ENCODE measurements at regions not wholly inside any gene's neighbourhood (a gene's known extent, or its start where the extent isn't known, plus 50 kb on each side); places are given as distances from the start of the nearest gene placed in this dataset.
"Not testable (repeated sequence)": the region's sequence is repeated elsewhere in the genome, so short reads cannot be mapped to it uniquely, and the experiment has no call there.

DNA sequence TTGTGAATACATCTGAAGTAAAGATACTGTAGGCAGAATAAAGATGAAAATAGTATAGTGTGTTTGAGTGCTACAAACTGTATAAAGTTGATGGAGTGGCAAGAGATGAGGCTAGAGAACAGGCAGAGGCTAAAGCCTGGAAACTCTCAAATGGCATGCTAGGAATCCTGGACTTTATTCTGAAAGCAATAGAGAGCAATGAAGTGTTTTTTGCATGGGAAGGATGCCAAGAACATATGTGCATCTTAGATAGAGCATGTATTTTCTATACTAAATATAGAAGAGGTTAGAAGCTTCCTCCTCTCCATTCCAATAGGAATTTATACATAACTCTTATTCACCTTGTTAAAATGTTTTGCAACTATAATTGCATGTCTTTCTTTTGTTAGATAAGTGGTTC is 86.3 kb upstream of the TMTC2 start:
- no peak overlapping the region for H3K27ac Mint-ChIP-seq
- no peak for DNase-seq
- H3K36me3 Mint-ChIP-seq: no peaks in the 10 kb centered on the region
- ChIA-PET CTCF (ENCODE audit: partially characterized antibody) (no interaction called here), POLR2A (ENCODE audit: partially characterized antibody) (no interaction called here)
- H3K9me3 Mint-ChIP-seq: peaks cover 0 to 5% (median under 1%) of the 10 kb centered on the region in 8 donors
- H3K4me3 Mint-ChIP-seq: no peak overlapping the region
- no peak overlapping the region for H3K27ac ChIP-seq (ENCODE audit: low read depth, low read length)
- no peaks in the 10 kb centered on the region for H3K4me1 ChIP-seq (ENCODE audit: insufficient read depth, low read length)
- no peaks in the 10 kb centered on the region for H3K4me1 Mint-ChIP-seq
- H3K9me3 ChIP-seq (ENCODE audit: control insufficient read depth in 1 of 2, low read length in 2 of 2): no peaks in the 10 kb centered on the region
- no peaks in the 10 kb centered on the region for H3K36me3 ChIP-seq (ENCODE audit: insufficient read depth, low read length)
- H3K4me3 ChIP-seq (ENCODE audit: low read length in 2 of 2): no peak overlapping the region
- no peaks in the 10 kb centered on the region for H3K27me3 ChIP-seq (ENCODE audit: insufficient read depth, low read length)
- intact Hi-C loops (cut with micrococcal nuclease): no loop called here
- H3K27me3 Mint-ChIP-seq: no peaks in the 10 kb centered on the region

DNA sequence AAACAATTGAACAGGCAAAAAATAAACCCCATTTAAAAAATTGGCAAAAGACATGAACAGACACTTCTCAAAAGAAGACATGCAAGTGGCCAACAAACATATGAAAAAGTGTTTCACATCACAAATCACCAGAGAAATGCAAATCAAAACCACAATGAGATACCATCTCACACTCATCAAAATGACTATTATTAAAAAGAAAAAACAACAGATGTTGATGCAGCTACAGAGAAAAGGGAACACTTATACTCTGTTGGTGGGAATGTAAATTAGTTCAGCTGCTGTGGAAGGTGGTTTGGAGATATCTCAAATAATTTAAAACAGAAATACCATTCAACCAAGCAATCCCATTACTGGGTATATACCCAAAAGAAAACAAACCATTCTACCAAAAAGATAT is 83.1 kb upstream of the TMTC2 start:
- H3K36me3 Mint-ChIP-seq; H3K36me3 ChIP-seq (ENCODE audit: insufficient read depth, low read length); H3K9me3 ChIP-seq (ENCODE audit: control insufficient read depth in 1 of 2, low read length in 2 of 2); H3K4me3 Mint-ChIP-seq; H3K4me3 ChIP-seq (ENCODE audit: low read length in 2 of 2); H3K27ac ChIP-seq (ENCODE audit: low read depth, low read length); H3K27me3 Mint-ChIP-seq; H3K4me1 ChIP-seq (ENCODE audit: insufficient read depth, low read length); H3K27ac Mint-ChIP-seq; H3K27me3 ChIP-seq (ENCODE audit: insufficient read depth, low read length); intact Hi-C loops (cut with micrococcal nuclease); H3K4me1 Mint-ChIP-seq; H3K9me3 Mint-ChIP-seq; DNase-seq; CTCF ChIA-PET (ENCODE audit: partially characterized antibody); POLR2A ChIA-PET (ENCODE audit: partially characterized antibody): not testable (repeated sequence)

DNA sequence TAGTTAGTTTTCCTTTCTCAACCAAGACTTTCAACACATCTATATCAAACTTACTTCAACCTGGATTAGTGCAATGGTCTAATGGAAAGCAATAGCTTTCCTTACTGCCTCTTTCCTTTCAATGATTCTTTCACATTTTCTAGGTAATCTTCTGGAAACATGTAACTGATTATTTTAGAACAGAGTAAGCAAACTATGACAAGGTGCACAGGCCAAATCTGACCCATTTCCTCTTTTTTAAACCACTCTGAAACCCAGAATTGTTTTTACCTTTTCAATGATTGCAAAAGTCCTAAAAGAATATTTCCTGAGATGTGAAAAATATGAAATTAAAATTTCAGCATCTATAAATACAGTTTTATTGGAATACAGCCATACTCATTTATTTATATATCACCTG is 81.6 kb upstream of the TMTC2 start:
- ChIA-PET POLR2A (ENCODE audit: partially characterized antibody) (no interaction called here), CTCF (ENCODE audit: partially characterized antibody) (no interaction called here)
- Mint-ChIP-seq H3K4me3 (no peak overlapping the region), H3K9me3 (peaks cover 0 to 7% (median 2%) of the 10 kb centered on the region in 8 donors), H3K36me3 (no peaks in the 10 kb centered on the region), H3K27me3 (peaks cover 0 to 1% of the 10 kb centered on the region in 2 donors), H3K27ac (no peak overlapping the region), H3K4me1 (no peaks in the 10 kb centered on the region)
- DNase-seq: no peak
- Histone ChIP-seq H3K4me1 (ENCODE audit: insufficient read depth, low read length) (no peaks in the 10 kb centered on the region), H3K36me3 (ENCODE audit: insufficient read depth, low read length) (no peaks in the 10 kb centered on the region), H3K27me3 (ENCODE audit: insufficient read depth, low read length) (no peaks in the 10 kb centered on the region), H3K27ac (ENCODE audit: low read depth, low read length) (no peak overlapping the region), H3K4me3 (ENCODE audit: low read length in 2 of 2) (no peak overlapping the region), H3K9me3 (ENCODE audit: control insufficient read depth in 1 of 2, low read length in 2 of 2) (no peaks in the 10 kb centered on the region)
- intact Hi-C loops (cut with micrococcal nuclease): no loop called here

DNA sequence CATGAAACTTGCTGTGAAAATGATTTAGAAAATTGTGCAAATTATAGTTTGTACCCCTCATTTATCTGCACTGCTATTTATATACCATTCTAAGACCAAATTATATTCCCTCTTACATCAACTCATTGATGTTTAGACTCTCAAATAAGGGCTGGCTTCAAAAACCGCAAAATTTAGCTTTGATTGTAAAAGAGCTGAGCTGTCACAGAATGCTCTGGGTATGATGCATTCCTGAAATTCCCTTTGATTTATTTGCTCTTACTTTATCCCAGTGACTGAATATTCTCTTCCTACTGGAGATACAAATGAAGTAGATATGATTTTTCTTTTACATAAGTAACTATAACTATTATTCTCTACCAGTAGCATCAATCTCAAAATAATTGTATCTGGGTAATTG is 78.0 kb upstream of the TMTC2 start:
- Histone ChIP-seq H3K36me3 (ENCODE audit: insufficient read depth, low read length) (no peaks in the 10 kb centered on the region), H3K4me1 (ENCODE audit: insufficient read depth, low read length) (no peaks in the 10 kb centered on the region), H3K27ac (ENCODE audit: low read depth, low read length) (no peak overlapping the region), H3K4me3 (ENCODE audit: low read length in 2 of 2) (no peak overlapping the region), H3K9me3 (ENCODE audit: control insufficient read depth in 1 of 2, low read length in 2 of 2) (no peaks in the 10 kb centered on the region), H3K27me3 (ENCODE audit: insufficient read depth, low read length) (no peaks in the 10 kb centered on the region)
- POLR2A ChIA-PET (ENCODE audit: partially characterized antibody): no interaction called here
- intact Hi-C loops (cut with micrococcal nuclease): no loop called here
- H3K27ac Mint-ChIP-seq: no peak overlapping the region
- no peak overlapping the region for H3K4me3 Mint-ChIP-seq
- no peaks in the 10 kb centered on the region for H3K4me1 Mint-ChIP-seq
- H3K27me3 Mint-ChIP-seq: peaks cover 0 to 1% of the 10 kb centered on the region in 2 donors
- no peak for DNase-seq
- CTCF ChIA-PET (ENCODE audit: partially characterized antibody): no interaction called here
- H3K36me3 Mint-ChIP-seq: no peaks in the 10 kb centered on the region
- peaks cover 0 to 6% (median 0%) of the 10 kb centered on the region in 8 donors for H3K9me3 Mint-ChIP-seq

DNA sequence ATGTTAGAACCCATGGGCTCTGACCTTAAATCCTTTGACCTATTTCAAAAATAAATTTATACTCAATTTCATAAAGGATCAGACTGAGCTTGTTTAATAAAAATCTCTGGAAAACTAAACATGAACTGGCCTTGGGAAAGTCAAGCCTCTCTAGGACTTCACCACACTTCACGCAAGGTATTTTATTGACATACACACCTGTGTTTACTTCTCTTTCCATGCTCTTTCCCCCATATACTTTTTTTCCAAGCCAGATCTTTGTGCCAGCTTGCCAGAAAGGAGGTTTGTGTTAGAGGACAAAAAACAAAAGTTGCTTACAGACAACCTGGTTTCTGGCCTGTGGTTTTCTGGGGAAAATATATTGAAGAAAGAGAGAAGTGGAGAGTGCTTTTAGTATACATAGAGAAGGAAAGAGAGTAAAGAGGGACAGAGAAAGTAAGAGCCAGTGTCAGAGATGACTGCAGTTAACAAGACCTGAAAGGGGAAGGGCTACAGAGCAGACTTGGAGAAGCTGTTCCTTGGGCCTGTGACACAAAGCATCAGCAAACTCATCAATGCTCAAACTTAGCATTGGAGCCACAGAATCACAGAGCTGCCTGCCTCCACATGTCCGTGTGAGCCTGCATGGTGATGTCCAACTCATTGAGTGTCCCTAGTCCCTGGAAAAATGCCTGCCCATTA is 77.3 kb upstream of the TMTC2 start:
- H3K4me3 Mint-ChIP-seq: no peak overlapping the region
- POLR2A ChIA-PET (ENCODE audit: partially characterized antibody): no interaction called here
- H3K27ac Mint-ChIP-seq: no peak overlapping the region
- H3K36me3 ChIP-seq (ENCODE audit: insufficient read depth, low read length): no peaks in the 10 kb centered on the region
- CTCF ChIA-PET (ENCODE audit: partially characterized antibody): no interaction called here
- H3K36me3 Mint-ChIP-seq: no peaks in the 10 kb centered on the region
- H3K4me1 Mint-ChIP-seq: no peaks in the 10 kb centered on the region
- H3K9me3 ChIP-seq (ENCODE audit: control insufficient read depth in 1 of 2, low read length in 2 of 2): no peaks in the 10 kb centered on the region
- peaks cover 0 to 1% of the 10 kb centered on the region in 2 donors for H3K27me3 Mint-ChIP-seq
- peaks cover 0 to 6% (median 0%) of the 10 kb centered on the region in 8 donors for H3K9me3 Mint-ChIP-seq
- no peak overlapping the region for H3K27ac ChIP-seq (ENCODE audit: low read depth, low read length)
- H3K27me3 ChIP-seq (ENCODE audit: insufficient read depth, low read length): no peaks in the 10 kb centered on the region
- H3K4me1 ChIP-seq (ENCODE audit: insufficient read depth, low read length): no peaks in the 10 kb centered on the region
- intact Hi-C loops (cut with micrococcal nuclease): no loop called here
- H3K4me3 ChIP-seq (ENCODE audit: low read length in 2 of 2): no peak overlapping the region
- DNase-seq: no peak

DNA sequence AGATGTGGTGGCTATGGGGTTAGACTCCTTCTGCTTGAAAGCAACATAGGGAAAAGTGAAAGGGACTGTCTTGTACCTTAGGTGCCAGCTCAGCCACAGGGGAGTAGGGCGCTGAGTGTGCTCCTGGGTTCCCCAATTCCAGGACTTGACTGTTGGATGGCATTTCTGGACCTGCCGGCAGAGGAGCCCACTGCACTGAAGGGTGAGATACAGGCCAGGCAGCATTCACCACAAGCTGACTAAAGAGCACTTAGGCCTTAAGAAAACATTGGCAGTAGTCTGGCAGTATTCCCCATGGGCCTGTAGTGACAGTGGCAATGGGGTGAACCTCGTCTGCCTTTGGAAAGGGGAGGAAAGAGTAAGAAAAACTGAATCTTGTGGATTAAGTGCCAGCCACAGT is 67.1 kb upstream of the TMTC2 start:
- peaks cover 0 to 6% (median 0%) of the 10 kb centered on the region in 8 donors for H3K9me3 Mint-ChIP-seq
- no peaks in the 10 kb centered on the region for H3K36me3 Mint-ChIP-seq
- ChIA-PET CTCF (ENCODE audit: partially characterized antibody) (no interaction called here), POLR2A (ENCODE audit: partially characterized antibody) (no interaction called here)
- peaks cover 0 to 6% of the 10 kb centered on the region in 2 donors for H3K27me3 Mint-ChIP-seq
- no peaks in the 10 kb centered on the region for H3K4me1 ChIP-seq (ENCODE audit: insufficient read depth, low read length)
- H3K27ac ChIP-seq (ENCODE audit: low read depth, low read length): no peak overlapping the region
- no peaks in the 10 kb centered on the region for H3K4me1 Mint-ChIP-seq
- intact Hi-C loops (cut with micrococcal nuclease): no loop called here
- no peak overlapping the region for H3K27ac Mint-ChIP-seq
- no peaks in the 10 kb centered on the region for H3K27me3 ChIP-seq (ENCODE audit: insufficient read depth, low read length)
- H3K4me3 ChIP-seq (ENCODE audit: low read length in 2 of 2): no peak overlapping the region
- no peaks in the 10 kb centered on the region for H3K9me3 ChIP-seq (ENCODE audit: control insufficient read depth in 1 of 2, low read length in 2 of 2)
- no peaks in the 10 kb centered on the region for H3K36me3 ChIP-seq (ENCODE audit: insufficient read depth, low read length)
- no peak for DNase-seq
- no peak overlapping the region for H3K4me3 Mint-ChIP-seq

DNA sequence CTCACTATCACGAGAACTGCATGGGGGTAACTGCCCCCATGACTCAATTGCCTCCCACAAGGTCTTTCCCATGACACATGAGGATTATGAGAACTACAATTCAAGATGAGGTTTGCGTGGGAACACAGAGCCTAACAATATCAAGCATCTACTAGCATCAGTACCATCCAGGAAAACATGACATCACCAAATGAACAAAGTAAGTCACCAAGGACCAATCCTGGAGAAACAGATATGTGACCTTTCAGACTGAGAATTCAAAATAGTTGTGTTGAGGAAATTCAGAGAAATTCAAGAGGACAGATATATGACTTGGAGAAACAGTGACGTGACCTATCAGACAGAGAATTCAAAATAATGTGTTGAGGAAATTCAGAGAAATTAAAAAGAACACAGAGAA is 65.8 kb upstream of the TMTC2 start:
- H3K9me3 Mint-ChIP-seq: peaks cover 0 to 2% (median 0%) of the 10 kb centered on the region in 8 donors
- no peaks in the 10 kb centered on the region for H3K36me3 Mint-ChIP-seq
- no peaks in the 10 kb centered on the region for H3K4me1 Mint-ChIP-seq
- H3K9me3 ChIP-seq (ENCODE audit: control insufficient read depth in 1 of 2, low read length in 2 of 2): no peaks in the 10 kb centered on the region
- H3K27ac Mint-ChIP-seq: no peak overlapping the region
- DNase-seq: no peak
- CTCF ChIA-PET (ENCODE audit: partially characterized antibody): no interaction called here
- H3K4me3 Mint-ChIP-seq: no peak overlapping the region
- POLR2A ChIA-PET (ENCODE audit: partially characterized antibody): no interaction called here
- no peaks in the 10 kb centered on the region for H3K4me1 ChIP-seq (ENCODE audit: insufficient read depth, low read length)
- H3K27ac ChIP-seq (ENCODE audit: low read depth, low read length): no peak overlapping the region
- H3K27me3 ChIP-seq (ENCODE audit: insufficient read depth, low read length): no peaks in the 10 kb centered on the region
- peaks cover 0 to 3% of the 10 kb centered on the region in 2 donors for H3K27me3 Mint-ChIP-seq
- intact Hi-C loops (cut with micrococcal nuclease): no loop called here
- H3K36me3 ChIP-seq (ENCODE audit: insufficient read depth, low read length): no peaks in the 10 kb centered on the region
- no peak overlapping the region for H3K4me3 ChIP-seq (ENCODE audit: low read length in 2 of 2)

DNA sequence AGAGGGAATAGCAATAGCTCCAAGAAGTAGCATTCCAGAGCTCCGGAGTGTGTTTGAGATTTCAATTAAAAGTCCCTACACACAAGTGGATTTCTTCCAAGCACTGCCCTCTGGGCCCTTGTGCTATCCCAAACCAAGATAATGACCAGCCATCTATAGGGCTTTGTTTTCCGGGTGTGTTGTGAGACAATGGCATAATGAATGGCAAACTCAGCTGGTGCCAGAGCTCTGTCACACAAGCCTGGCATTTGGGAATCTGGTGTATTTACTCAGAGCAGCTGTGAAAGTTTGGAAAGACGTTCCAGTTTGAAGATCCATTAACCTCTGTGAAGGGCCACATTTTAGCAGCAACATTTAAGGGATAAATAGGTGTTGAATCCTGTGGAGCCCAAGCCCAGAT is 61.2 kb upstream of the TMTC2 start:
- no peak overlapping the region for H3K27ac ChIP-seq (ENCODE audit: low read depth, low read length)
- Mint-ChIP-seq H3K36me3 (no peaks in the 10 kb centered on the region), H3K9me3 (no peaks in the 10 kb centered on the region), H3K4me1 (no peaks in the 10 kb centered on the region), H3K4me3 (no peak overlapping the region), H3K27ac (no peak overlapping the region), H3K27me3 (no peaks in the 10 kb centered on the region)
- no peak overlapping the region for H3K4me3 ChIP-seq (ENCODE audit: low read length in 2 of 2)
- ChIA-PET POLR2A (ENCODE audit: partially characterized antibody) (no interaction called here), CTCF (ENCODE audit: partially characterized antibody) (interaction anchor here (1.9 kb wide), 1 partner anchor 11 kb away, joined by 4 read pairs; no protein-coding TSS in a partner anchor)
- H3K36me3 ChIP-seq (ENCODE audit: insufficient read depth, low read length): no peaks in the 10 kb centered on the region
- intact Hi-C loops (cut with micrococcal nuclease): no loop called here
- H3K27me3 ChIP-seq (ENCODE audit: insufficient read depth, low read length): no peaks in the 10 kb centered on the region
- no peaks in the 10 kb centered on the region for H3K9me3 ChIP-seq (ENCODE audit: control insufficient read depth in 1 of 2, low read length in 2 of 2)
- no peaks in the 10 kb centered on the region for H3K4me1 ChIP-seq (ENCODE audit: insufficient read depth, low read length)
- DNase-seq: no peak

All from CD4-positive, alpha-beta memory T cell (primary cell).